ENCODE measurements at regions not wholly inside any gene's neighbourhood (a gene's known extent, or its start where the extent isn't known, plus 50 kb on each side); places are given as distances from the start of the nearest gene placed in this dataset.

DNA sequence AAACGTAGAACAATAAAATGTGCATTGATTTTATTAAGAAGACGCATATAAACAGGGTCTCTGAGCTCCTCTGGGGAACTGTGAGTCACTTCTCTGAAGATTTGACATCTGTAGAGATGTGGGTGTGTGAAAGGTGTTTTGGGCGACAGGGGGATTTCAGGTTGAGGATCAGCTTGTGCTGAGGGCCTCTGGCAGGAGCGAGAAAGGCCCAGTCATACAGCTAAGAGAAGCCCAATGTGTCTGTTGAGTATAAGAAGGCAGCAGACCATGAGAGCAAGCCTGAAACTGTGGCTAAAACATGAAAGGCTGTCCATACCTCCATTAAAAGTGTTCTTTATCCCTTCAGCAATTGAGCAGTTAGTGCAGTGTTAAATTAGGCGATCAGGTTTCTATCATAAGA, 406.5 kb upstream of the MON1B start:
- no peak overlapping the region for H3K27ac Mint-ChIP-seq
- H3K36me3 Mint-ChIP-seq (ENCODE audit: low read depth) = no peaks in the 10 kb centered on the region
- CTCF ChIA-PET = no interaction called here
- ATAC-seq (ENCODE audit: low read depth) (no peak), DNase-seq (no peak)
- no peaks in the 10 kb centered on the region for H3K27me3 Mint-ChIP-seq
- no peaks in the 10 kb centered on the region for H3K4me1 Mint-ChIP-seq
- TF ChIP-seq, protein P1, sequence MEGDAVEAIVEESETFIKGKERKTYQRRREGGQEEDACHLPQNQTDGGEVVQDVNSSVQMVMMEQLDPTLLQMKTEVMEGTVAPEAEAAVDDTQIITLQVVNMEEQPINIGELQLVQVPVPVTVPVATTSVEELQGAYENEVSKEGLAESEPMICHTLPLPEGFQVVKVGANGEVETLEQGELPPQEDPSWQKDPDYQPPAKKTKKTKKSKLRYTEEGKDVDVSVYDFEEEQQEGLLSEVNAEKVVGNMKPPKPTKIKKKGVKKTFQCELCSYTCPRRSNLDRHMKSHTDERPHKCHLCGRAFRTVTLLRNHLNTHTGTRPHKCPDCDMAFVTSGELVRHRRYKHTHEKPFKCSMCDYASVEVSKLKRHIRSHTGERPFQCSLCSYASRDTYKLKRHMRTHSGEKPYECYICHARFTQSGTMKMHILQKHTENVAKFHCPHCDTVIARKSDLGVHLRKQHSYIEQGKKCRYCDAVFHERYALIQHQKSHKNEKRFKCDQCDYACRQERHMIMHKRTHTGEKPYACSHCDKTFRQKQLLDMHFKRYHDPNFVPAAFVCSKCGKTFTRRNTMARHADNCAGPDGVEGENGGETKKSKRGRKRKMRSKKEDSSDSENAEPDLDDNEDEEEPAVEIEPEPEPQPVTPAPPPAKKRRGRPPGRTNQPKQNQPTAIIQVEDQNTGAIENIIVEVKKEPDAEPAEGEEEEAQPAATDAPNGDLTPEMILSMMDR (IDR thresholded peaks at IDR 0.05) = no peak
- H3K9me3 Mint-ChIP-seq = peaks cover 6% of the 10 kb centered on the region
- intact Hi-C loops (cut with micrococcal nuclease) = no loop called here
- no peak overlapping the region for H3K4me3 Mint-ChIP-seq
- POLR2A ChIA-PET = no interaction called here

DNA sequence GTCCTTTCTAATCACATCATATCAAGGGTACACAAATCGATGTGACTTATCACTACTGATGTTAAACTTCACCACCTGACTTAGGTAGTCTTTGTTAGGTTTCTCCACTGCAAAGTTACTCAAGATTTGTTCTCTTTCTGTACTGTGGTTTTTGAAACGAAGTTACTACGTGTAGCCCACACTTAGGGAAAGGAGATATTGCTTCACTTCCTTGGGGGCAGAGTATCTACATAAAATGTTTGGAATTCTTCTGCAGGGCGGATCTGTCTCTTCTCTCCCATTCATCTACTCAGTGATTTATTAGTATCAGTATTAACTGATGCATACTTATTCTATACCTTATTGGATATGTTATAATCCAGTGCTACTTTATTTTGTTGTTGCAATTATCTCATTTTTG, 403.6 kb upstream of the MON1B start:
- H3K9me3 Mint-ChIP-seq = no peaks in the 10 kb centered on the region
- H3K4me1 Mint-ChIP-seq = no peaks in the 10 kb centered on the region
- no peaks in the 10 kb centered on the region for H3K27me3 Mint-ChIP-seq
- TF ChIP-seq, protein P1 (IDR thresholded peaks at IDR 0.05) = no peak
- no peak overlapping the region for H3K4me3 Mint-ChIP-seq
- ATAC-seq (ENCODE audit: low read depth) (no peak), DNase-seq (no peak)
- no peak overlapping the region for H3K27ac Mint-ChIP-seq
- POLR2A ChIA-PET = no interaction called here
- intact Hi-C loops (cut with micrococcal nuclease) = no loop called here
- H3K36me3 Mint-ChIP-seq (ENCODE audit: low read depth) = no peaks in the 10 kb centered on the region
- CTCF ChIA-PET = no interaction called here

DNA sequence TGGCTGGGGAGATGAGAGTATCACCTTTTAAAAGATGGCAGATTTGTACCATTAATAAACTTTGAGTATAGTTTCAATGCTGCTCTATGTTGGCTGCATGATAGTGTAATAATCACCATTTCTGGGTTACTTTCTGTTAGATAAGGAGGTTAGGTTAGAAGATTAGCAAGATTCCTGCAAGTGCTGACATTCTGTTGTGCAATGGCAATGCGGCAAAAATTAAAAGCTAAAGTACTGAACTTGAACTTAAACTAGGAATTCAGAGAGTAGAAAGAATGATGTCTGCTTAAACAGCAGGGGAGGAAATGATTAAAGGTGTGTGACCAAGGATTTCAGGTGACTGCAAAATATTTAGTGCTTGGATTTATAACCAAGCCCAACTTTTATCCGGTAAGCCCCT, 399.8 kb upstream of the MON1B start:
- H3K4me1 Mint-ChIP-seq = no peaks in the 10 kb centered on the region
- H3K9me3 Mint-ChIP-seq = peaks cover 5% of the 10 kb centered on the region
- intact Hi-C loops (cut with micrococcal nuclease) = no loop called here
- no peak overlapping the region for H3K4me3 Mint-ChIP-seq
- TF ChIP-seq, protein P1 (IDR thresholded peaks at IDR 0.05) = no peak
- DNase-seq = no peak
- POLR2A ChIA-PET = no interaction called here
- H3K27me3 Mint-ChIP-seq = no peaks in the 10 kb centered on the region
- CTCF ChIA-PET = no interaction called here
- ATAC-seq (ENCODE audit: low read depth) = no peak
- H3K36me3 Mint-ChIP-seq (ENCODE audit: low read depth) = no peaks in the 10 kb centered on the region
- no peak overlapping the region for H3K27ac Mint-ChIP-seq

DNA sequence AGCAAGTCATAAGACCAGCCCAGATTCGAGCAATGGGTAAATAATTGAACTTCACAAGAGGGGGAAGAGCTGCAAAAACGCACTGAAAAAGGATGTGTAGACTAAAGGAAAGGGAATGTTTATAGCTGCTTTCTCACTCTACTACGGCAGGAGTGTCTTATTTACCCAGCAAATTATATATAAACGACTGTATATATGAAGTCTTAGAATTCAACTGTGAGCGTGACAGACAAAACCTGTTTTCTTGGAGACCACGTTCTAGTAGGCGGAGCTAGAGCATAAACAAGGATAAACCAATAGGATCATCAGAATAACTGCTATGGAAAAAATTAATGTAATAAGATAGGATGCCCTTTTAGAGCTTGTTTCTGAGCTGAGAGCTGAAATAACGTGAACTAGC, 394.6 kb upstream of the MON1B start:
- intact Hi-C loops (cut with micrococcal nuclease) = no loop called here
- Mint-ChIP-seq H3K36me3 (ENCODE audit: low read depth) (no peaks in the 10 kb centered on the region), H3K9me3 (peaks cover 5% of the 10 kb centered on the region), H3K4me1 (no peaks in the 10 kb centered on the region), H3K27ac (no peak overlapping the region), H3K27me3 (no peaks in the 10 kb centered on the region), H3K4me3 (no peak overlapping the region)
- no peak for ATAC-seq (ENCODE audit: low read depth)
- DNase-seq = no peak
- CTCF ChIA-PET = no interaction called here
- POLR2A ChIA-PET = no interaction called here
- TF ChIP-seq, protein P1 (IDR thresholded peaks at IDR 0.05) = no peak

DNA sequence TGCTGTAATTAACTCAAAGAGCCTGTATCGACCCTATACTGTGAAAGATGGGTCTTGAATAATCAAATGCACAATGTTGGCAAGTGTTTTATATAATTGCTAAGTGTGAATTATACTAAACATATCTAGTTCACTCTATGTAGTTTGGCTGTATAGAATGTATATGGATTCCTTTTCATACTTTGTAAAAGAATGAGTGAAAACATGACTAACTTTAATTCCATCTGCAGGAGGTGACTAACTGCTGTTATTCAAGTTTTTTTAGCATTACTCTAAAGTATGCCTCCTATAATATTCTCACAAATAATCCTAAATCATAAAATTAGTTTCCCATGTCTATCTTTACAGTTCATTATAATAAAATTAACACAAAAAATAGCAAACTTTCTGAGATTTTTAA, 394.0 kb upstream of the MON1B start:
- TF ChIP-seq, protein P1 (IDR thresholded peaks at IDR 0.05) = no peak
- Mint-ChIP-seq H3K36me3 (ENCODE audit: low read depth) (no peaks in the 10 kb centered on the region), H3K4me3 (no peak overlapping the region), H3K9me3 (peaks cover 5% of the 10 kb centered on the region), H3K27me3 (no peaks in the 10 kb centered on the region), H3K27ac (no peak overlapping the region), H3K4me1 (no peaks in the 10 kb centered on the region)
- ATAC-seq (ENCODE audit: low read depth) (no peak), DNase-seq (no peak)
- ChIA-PET CTCF (no interaction called here), POLR2A (no interaction called here)
- intact Hi-C loops (cut with micrococcal nuclease) = no loop called here

All from activated B cell treated with CpG ODN at 0.5 μM for 24 hours (primary cell).